22Rv1 (cell line): ENCODE measurements at regions not wholly inside any gene's neighbourhood (a gene's known extent, or its start where the extent isn't known, plus 50 kb on each side); places are given as distances from the start of the nearest gene placed in this dataset.

Experiments used
- CTCF ChIP-seq: fragments of 450-650 bp; IDR thresholded peaks from 2 replicates; pipeline ENCODE4 v1.5.1; 2017; ENCODE audit warnings: mild to moderate bottlenecking
- ZFX ChIP-seq: fragments of 450-650 bp; IDR thresholded peaks from 2 replicates; pipeline ENCODE4 v1.6.1; 2017; ENCODE audit warnings: antibody characterized with exemption, borderline replicate concordance

GRCh38 chr4:138736362-138736761 lies 279.2 kb upstream of the NOCT start:
- TF ChIP-seq CTCF (no peak), ZFX (no peak)
